H9 (cell line): ENCODE measurements at regions not wholly inside any gene's neighbourhood (a gene's known extent, or its start where the extent isn't known, plus 50 kb on each side); places are given as distances from the start of the nearest gene placed in this dataset.

Experiments
- DNase-seq: peaks from one replicate; pipeline ENCODE4 v3.0.0-alpha.2; 2017
- H2AFZ ChIP-seq: one replicate; pipeline ENCODE4 v1.6.1; 2013; ENCODE audit warnings: mild to moderate bottlenecking, low read length, control low read depth, moderate library complexity
- H2AK5ac ChIP-seq: 2 replicates; pipeline ENCODE4 v1.6.1; 2013; ENCODE audit warnings: low read length, control low read depth, mixed read lengths; ENCODE audit not compliant: insufficient read length
- H2BK120ac ChIP-seq: one replicate; pipeline ENCODE4 v1.6.1; 2013; ENCODE audit warnings: low read depth, mild to moderate bottlenecking, low read length, control low read depth, inconsistent platforms; ENCODE audit not compliant: poor library complexity, severe bottlenecking
- H2BK12ac ChIP-seq: 2 replicates; pipeline ENCODE4 v1.6.1; 2013; ENCODE audit warnings: low read length, control low read depth, mixed read lengths, low read depth; ENCODE audit not compliant: insufficient read length
- H2BK15ac ChIP-seq: 2 replicates; pipeline ENCODE4 v1.6.1; 2013; ENCODE audit warnings: low read depth, low read length, control low read depth
- H2BK20ac ChIP-seq: one replicate; pipeline ENCODE4 v1.6.1; 2013; ENCODE audit warnings: low read depth, mild to moderate bottlenecking, low read length, control low read depth, inconsistent platforms; ENCODE audit not compliant: poor library complexity, severe bottlenecking
- H2BK5ac ChIP-seq: 2 replicates; pipeline ENCODE4 v1.6.1; 2013; ENCODE audit warnings: low read length, control low read depth, mixed read lengths; ENCODE audit not compliant: insufficient read length
- H3K14ac ChIP-seq: 2 replicates; pipeline ENCODE4 v1.6.1; 2013; ENCODE audit warnings: low read length, control low read depth; ENCODE audit not compliant: insufficient read depth
- H3K18ac ChIP-seq: 2 replicates; pipeline ENCODE4 v1.6.1; 2013; ENCODE audit warnings: low read depth, mild to moderate bottlenecking, mixed read lengths, low read length, control low read depth; ENCODE audit not compliant: insufficient read length
- H3K23ac ChIP-seq: 2 replicates; pipeline ENCODE4 v1.6.1; 2013; ENCODE audit warnings: low read length, control low read depth, mixed read lengths, low read depth; ENCODE audit not compliant: insufficient read length
- H3K23me2 ChIP-seq: 2 replicates; pipeline ENCODE4 v1.6.1; 2013; ENCODE audit warnings: low read depth, mild to moderate bottlenecking, mixed read lengths, low read length, control low read depth; ENCODE audit not compliant: insufficient read length, poor library complexity, severe bottlenecking
- H3K27ac ChIP-seq: 2 replicates; pipeline ENCODE4 v1.5.1; 2013; ENCODE audit warnings: low read length, control low read depth, mixed read lengths, low read depth; ENCODE audit not compliant: insufficient read length
- H3K27me3 ChIP-seq: 2 replicates; pipeline ENCODE4 v1.6.1; 2013; ENCODE audit warnings: low read length, control low read depth, inconsistent platforms; ENCODE audit not compliant: insufficient read depth
- H3K4ac ChIP-seq: 2 replicates; pipeline ENCODE4 v1.6.1; 2013; ENCODE audit warnings: low read depth, mild to moderate bottlenecking, control low read depth, inconsistent platforms, low read length, moderate library complexity
- H3K4me1 ChIP-seq: 2 replicates; pipeline ENCODE4 v1.6.1; 2013; ENCODE audit warnings: low read length, control low read depth, inconsistent platforms; ENCODE audit not compliant: insufficient read depth
- H3K4me2 ChIP-seq: 2 replicates; pipeline ENCODE4 v1.6.1; 2013; ENCODE audit warnings: low read length, control low read depth, mixed read lengths; ENCODE audit not compliant: insufficient read length, insufficient read depth
- H3K56ac ChIP-seq: 2 replicates; pipeline ENCODE4 v1.6.1; 2013; ENCODE audit warnings: low read depth, mild to moderate bottlenecking, mixed read lengths, low read length, control low read depth; ENCODE audit not compliant: insufficient read length
- H3K79me1 ChIP-seq: 2 replicates; pipeline ENCODE4 v1.6.1; 2013; ENCODE audit warnings: low read depth, mild to moderate bottlenecking, moderate library complexity, low read length, control low read depth, inconsistent platforms; ENCODE audit not compliant: insufficient read depth, poor library complexity, severe bottlenecking
- H3K79me2 ChIP-seq: 2 replicates; pipeline ENCODE4 v1.6.1; 2013; ENCODE audit warnings: low read length, control low read depth, inconsistent platforms; ENCODE audit not compliant: insufficient read depth
- H3K9ac ChIP-seq: 2 replicates; pipeline ENCODE4 v1.6.1; 2013; ENCODE audit warnings: low read length, control low read depth, mixed read lengths; ENCODE audit not compliant: insufficient read length; ENCODE audit errors: extremely low read depth
- H3K9me3 ChIP-seq: one replicate; pipeline ENCODE4 v1.6.1; 2013; ENCODE audit warnings: low read depth, low read length, inconsistent platforms; ENCODE audit not compliant: control insufficient read depth
- H3T11ph ChIP-seq: one replicate; pipeline ENCODE4 v1.6.1; 2013; ENCODE audit warnings: mild to moderate bottlenecking, low read length, control low read depth, inconsistent platforms
- H4K20me1 ChIP-seq: one replicate; pipeline ENCODE4 v1.6.1; 2013; ENCODE audit not compliant: control insufficient read depth, insufficient read length, insufficient read depth
- H4K5ac ChIP-seq: 2 replicates; pipeline ENCODE4 v1.6.1; 2013; ENCODE audit warnings: low read depth, mild to moderate bottlenecking, mixed read lengths, low read length, control low read depth; ENCODE audit not compliant: insufficient read length
- H4K8ac ChIP-seq: replicated peaks from 2 replicates; pipeline ENCODE4 v1.6.1; 2013; ENCODE audit warnings: low read length, control low read depth, mixed read lengths, low read depth; ENCODE audit not compliant: insufficient read length
- H4K91ac ChIP-seq: 2 replicates; pipeline ENCODE4 v1.6.1; 2013; ENCODE audit warnings: low read depth, mild to moderate bottlenecking, moderate library complexity, mixed read lengths, low read length, control low read depth; ENCODE audit not compliant: insufficient read length
- H3K27ac Mint-ChIP-seq, 3 experiments: 2 replicates in 2 of 3; 3 replicates in 1 of 3; pipeline ENCODE4 v1.8.0; 2020 to 2021; ENCODE audit warnings: mixed read lengths in 3 of 3, mild to moderate bottlenecking in 1 of 3, moderate library complexity in 1 of 3
- H3K27me3 Mint-ChIP-seq: 2 replicates; pipeline ENCODE4 v1.8.0; 2021; ENCODE audit warnings: low read depth, mild to moderate bottlenecking, moderate library complexity, mixed read lengths
- H3K36me3 Mint-ChIP-seq, 3 experiments: 2 replicates in 2 of 3; 3 replicates in 1 of 3; pipeline ENCODE4 v1.8.0; 2020 to 2021; ENCODE audit warnings: low read depth in 3 of 3, mixed read lengths in 3 of 3; ENCODE audit not compliant: insufficient read depth in 1 of 3
- H3K4me1 Mint-ChIP-seq, 2 experiments: 2 replicates each; pipeline ENCODE4 v1.8.0; 2020; ENCODE audit warnings: mixed read lengths in 2 of 2
- H3K4me3 Mint-ChIP-seq, 2 experiments: 2 replicates in 1 of 2; 3 replicates in 1 of 2; pipeline ENCODE4 v1.8.0; 2020 to 2021; ENCODE audit warnings: mild to moderate bottlenecking in 2 of 2, mixed read lengths in 2 of 2, moderate library complexity in 1 of 2
- H3K9me3 Mint-ChIP-seq, 2 experiments: 2 replicates in 1 of 2; 3 replicates in 1 of 2; pipeline ENCODE4 v1.8.0; 2020; ENCODE audit warnings: mild to moderate bottlenecking in 2 of 2, mixed read lengths in 2 of 2, moderate library complexity in 1 of 2
- WGBS: extraction: QIAGEN DNeasy Blood & Tissue Kit; methylation state at CpG from one replicate; pipeline ENCODE4 v1.1.7; 2013; ENCODE audit warnings: missing lambda C conversion rate, low lambda C conversion rate, mixed read lengths; ENCODE audit not compliant: insufficient read length; ENCODE audit errors: extremely low coverage; 5-methylcytosine and 5-hydroxymethylcytosine counted together
- TF ChIP-seq, protein P1 (sequence below): fragments of 200-600 bp; sonication (generic); conservative IDR thresholded peaks from 3 replicates; pipeline ENCODE4 v1.8.0; 2021; ENCODE audit warnings: antibody characterized with exemption, mild to moderate bottlenecking

DNA sequence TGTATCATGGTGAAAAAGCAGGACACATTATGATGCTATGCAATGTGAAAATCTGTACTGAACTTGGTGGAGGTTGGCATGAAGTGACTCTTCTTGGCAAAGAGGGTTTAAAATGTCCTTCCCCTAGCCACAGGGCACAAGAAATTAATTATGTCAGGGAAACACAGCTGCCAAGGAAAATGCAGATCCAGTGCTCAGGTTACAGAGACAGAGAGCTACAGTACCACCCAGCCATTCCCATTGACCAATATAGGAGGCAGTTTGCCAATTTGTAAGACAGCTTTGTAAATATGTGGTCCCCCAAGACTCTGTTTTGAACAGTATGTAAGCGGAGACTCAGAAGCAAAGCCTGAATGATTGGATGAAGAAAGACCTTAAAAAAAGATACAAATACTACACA lies 69.4 kb upstream of the KLF12 start:
- H3K56ac ChIP-seq: no peak overlapping the region
- no peak overlapping the region for H2BK15ac ChIP-seq
- no peak overlapping the region for H3K23ac ChIP-seq
- no peak overlapping the region for H3K9ac ChIP-seq
- H4K8ac ChIP-seq: no peak overlapping the region
- no peaks in the 10 kb centered on the region for H3K4me1 ChIP-seq
- no peak overlapping the region for H2BK120ac ChIP-seq
- no peak overlapping the region for H3K27ac ChIP-seq
- WGBS: no CpG with 5 or more reads among the region's 1 CpG
- H3K27ac Mint-ChIP-seq: no peak overlapping the region
- no peaks in the 10 kb centered on the region for H3K27me3 ChIP-seq
- H3K27me3 Mint-ChIP-seq: no peaks in the 10 kb centered on the region
- peaks cover 5 to 21% (median 5%) of the 10 kb centered on the region in 3 experiments; a peak in 4 of 7 replicates for H3K36me3 Mint-ChIP-seq
- no peaks in the 10 kb centered on the region for H4K20me1 ChIP-seq
- no peaks in the 10 kb centered on the region for H3K9me3 ChIP-seq
- no peak overlapping the region for H2AFZ ChIP-seq
- TF ChIP-seq, protein P1, sequence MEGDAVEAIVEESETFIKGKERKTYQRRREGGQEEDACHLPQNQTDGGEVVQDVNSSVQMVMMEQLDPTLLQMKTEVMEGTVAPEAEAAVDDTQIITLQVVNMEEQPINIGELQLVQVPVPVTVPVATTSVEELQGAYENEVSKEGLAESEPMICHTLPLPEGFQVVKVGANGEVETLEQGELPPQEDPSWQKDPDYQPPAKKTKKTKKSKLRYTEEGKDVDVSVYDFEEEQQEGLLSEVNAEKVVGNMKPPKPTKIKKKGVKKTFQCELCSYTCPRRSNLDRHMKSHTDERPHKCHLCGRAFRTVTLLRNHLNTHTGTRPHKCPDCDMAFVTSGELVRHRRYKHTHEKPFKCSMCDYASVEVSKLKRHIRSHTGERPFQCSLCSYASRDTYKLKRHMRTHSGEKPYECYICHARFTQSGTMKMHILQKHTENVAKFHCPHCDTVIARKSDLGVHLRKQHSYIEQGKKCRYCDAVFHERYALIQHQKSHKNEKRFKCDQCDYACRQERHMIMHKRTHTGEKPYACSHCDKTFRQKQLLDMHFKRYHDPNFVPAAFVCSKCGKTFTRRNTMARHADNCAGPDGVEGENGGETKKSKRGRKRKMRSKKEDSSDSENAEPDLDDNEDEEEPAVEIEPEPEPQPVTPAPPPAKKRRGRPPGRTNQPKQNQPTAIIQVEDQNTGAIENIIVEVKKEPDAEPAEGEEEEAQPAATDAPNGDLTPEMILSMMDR: no peak
- H4K5ac ChIP-seq: no peak overlapping the region
- H2BK12ac ChIP-seq: no peak overlapping the region
- no peak overlapping the region for H3K4me2 ChIP-seq
- H3K4ac ChIP-seq: no peak overlapping the region
- H3K79me1 ChIP-seq: no peaks in the 10 kb centered on the region
- no peak overlapping the region for H3T11ph ChIP-seq
- no peak overlapping the region for H3K14ac ChIP-seq
- DNase-seq: no peak
- no peak overlapping the region for H2BK20ac ChIP-seq
- H3K18ac ChIP-seq: no peak overlapping the region
- peaks cover 8 to 19% of the 10 kb centered on the region in 2 experiments for H3K9me3 Mint-ChIP-seq
- no peaks in the 10 kb centered on the region for H3K23me2 ChIP-seq
- no peak overlapping the region for H2BK5ac ChIP-seq
- no peaks in the 10 kb centered on the region for H3K79me2 ChIP-seq
- H3K4me3 Mint-ChIP-seq: no peak overlapping the region; a peak in 1 of 5 replicates
- H3K4me1 Mint-ChIP-seq: peaks cover 3 to 7% of the 10 kb centered on the region in 2 experiments; a peak in 2 of 4 replicates
- H2AK5ac ChIP-seq: no peak overlapping the region
- H4K91ac ChIP-seq: no peak overlapping the region
